DMS153 (cell line): ENCODE measurements at regions not wholly inside any gene's neighbourhood (a gene's known extent, or its start where the extent isn't known, plus 50 kb on each side); places are given as distances from the start of the nearest gene placed in this dataset.

Experiments
- DNase-seq: peaks from one replicate; lab custom pipeline; 2025; lab: John Stamatoyannopoulos, UW

GRCh38 chr15:72833561-72833960, 50.0 kb upstream of the ADPGK start:
- no peak for DNase-seq
